ENCODE measurements at regions not wholly inside any gene's neighbourhood (a gene's known extent, or its start where the extent isn't known, plus 50 kb on each side); places are given as distances from the start of the nearest gene placed in this dataset.

GRCh38 chr2:35220461-35220860, 1135.1 kb upstream of the CRIM1 start:
- TF ChIP-seq POLR2A (IDR thresholded peaks at IDR 0.05; ENCODE audit: low read depth, low read length) (no peak), TAF1 (IDR thresholded peaks at IDR 0.05; ENCODE audit: borderline replicate concordance, low read depth, low read length) (no peak), POLR2AphosphoS5 (IDR thresholded peaks at IDR 0.05; ENCODE audit: low read depth, low read length) (no peak)
